ENCODE measurements at regions not wholly inside any gene's neighbourhood (a gene's known extent, or its start where the extent isn't known, plus 50 kb on each side); places are given as distances from the start of the nearest gene placed in this dataset.

- TF ChIP-seq MLLT1 (IDR thresholded peaks at IDR 0.05) (no peak), MAX (IDR thresholded peaks at IDR 0.05; ENCODE audit: low read depth, low read length) (no peak), CHD4 (IDR thresholded peaks at IDR 0.05) (no peak), FOS (IDR thresholded peaks at IDR 0.05; ENCODE audit: borderline replicate concordance, extremely low read depth, insufficient read length) (no peak), CREB1 (IDR thresholded peaks at IDR 0.05; ENCODE audit: low read depth) (no peak), IRF4 (IDR thresholded peaks at IDR 0.05; ENCODE audit: low read depth, low read length) (no peak), STAT1 (conservative IDR thresholded peaks at IDR 0.05) (no peak), MXI1 (IDR thresholded peaks at IDR 0.05; ENCODE audit: low read depth, low read length) (no peak)
These were observed 352.9 kb upstream of the ROBO2 start (continued) for GRCh38 chr3:76687019-76687418.

GRCh38 chr3:76694063-76694462 is 345.8 kb upstream of the ROBO2 start:
- Histone ChIP-seq H3K9ac (ENCODE audit: control insufficient read depth, insufficient read depth, low read length) (no peak overlapping the region), H3K27me3 (replicated peaks in 1 of 2; ENCODE audit: control insufficient read depth in 2 of 2, insufficient read depth in 2 of 2, low read length in 1 of 2) (no peaks in the 10 kb centered on the region), H3K9me3 (replicated peaks; ENCODE audit: control insufficient read depth, insufficient read depth, low read length) (no peaks in the 10 kb centered on the region), H2AFZ (ENCODE audit: control insufficient read depth, low read depth, low read length) (no peak overlapping the region), H3K36me3 (ENCODE audit: control insufficient read depth in 2 of 2, insufficient read depth in 2 of 2, low read length in 1 of 2) (no peaks in the 10 kb centered on the region), H3K4me1 (ENCODE audit: control insufficient read depth, insufficient read depth, low read length) (no peaks in the 10 kb centered on the region), H3K79me2 (ENCODE audit: control insufficient read depth, insufficient read depth, low read length) (no peaks in the 10 kb centered on the region), H4K20me1 (ENCODE audit: control insufficient read depth, insufficient read depth) (no peaks in the 10 kb centered on the region), H3K4me3 (no peak overlapping the region), H3K27ac (ENCODE audit: control insufficient read depth, insufficient read depth) (no peak overlapping the region), H3K4me2 (ENCODE audit: control insufficient read depth, insufficient read depth) (no peak overlapping the region)
- ATAC-seq (no peak), DNase-seq (ENCODE audit: low read depth, low spot score) (no peak), FAIRE-seq (no peak)
- ChIA-PET POLR2A (no interaction called here), CTCF (no interaction called here), SMC1A (ENCODE audit: uncharacterized antibody, unreplicated experiment) (no interaction called here), RAD21 (ENCODE audit: unreplicated experiment) (no interaction called here)
- no TSS peak for BruUV-seq (replicated peaks)
- intact Hi-C loops (cut with micrococcal nuclease; ENCODE audit: unreplicated experiment) (no loop called here), in situ Hi-C loops (cut with MboI) (no loop called here)
- 15% methylated on average over 5 of the region's 5 CpGs for WGBS (ENCODE audit: insufficient coverage, insufficient replicate concordance, low lambda C conversion rate, missing lambda C conversion rate)
- TF ChIP-seq SUZ12 (IDR thresholded peaks at IDR 0.05; ENCODE audit: unreplicated experiment) (no peak), WRNIP1 (IDR thresholded peaks at IDR 0.05; ENCODE audit: borderline replicate concordance, low read depth, low read length) (no peak), ZNF274 (IDR thresholded peaks at IDR 0.05; ENCODE audit: insufficient read depth, insufficient read length) (no peak), CTCF (IDR thresholded peaks at IDR 0.05 in 2 of 3, conservative IDR thresholded peaks at IDR 0.05 in 1 of 3; ENCODE audit: control insufficient read depth in 2 of 3, extremely low read depth in 1 of 3, insufficient read depth in 1 of 3, low read depth in 3 of 3, low read length in 3 of 3) (no peak), ZBTB33 (IDR thresholded peaks at IDR 0.05) (no peak), POLR2AphosphoS5 (IDR thresholded peaks at IDR 0.05; ENCODE audit: low read length) (no peak), HCFC1 (IDR thresholded peaks at IDR 0.05; ENCODE audit: low read length) (no peak), NFYB (IDR thresholded peaks at IDR 0.05; ENCODE audit: insufficient read depth, low read depth, low read length) (no peak), BMI1 (IDR thresholded peaks at IDR 0.05; ENCODE audit: borderline replicate concordance) (no peak), RAD21 (IDR thresholded peaks at IDR 0.05; ENCODE audit: insufficient read depth, low read depth, low read length) (no peak)
